ENCODE measurements at regions not wholly inside any gene's neighbourhood (a gene's known extent, or its start where the extent isn't known, plus 50 kb on each side); places are given as distances from the start of the nearest gene placed in this dataset.

- TF ChIP-seq POLR2A (IDR thresholded peaks at IDR 0.05): no peak
- TF ChIP-seq CTCF (IDR thresholded peaks at IDR 0.05): no peak
Observed at GRCh38 chr9:1179366-1179765, 129.2 kb downstream of the DMRT2 start.

All from testis (tissue), 2 donors.